LHCN-M2 (cell line): ENCODE measurements at regions not wholly inside any gene's neighbourhood (a gene's known extent, or its start where the extent isn't known, plus 50 kb on each side); places are given as distances from the start of the nearest gene placed in this dataset.

Source experiments
- DNase-seq: peaks from one replicate; pipeline ENCODE4 v3.0.0-alpha.2; 2012; ENCODE audit warnings: low read depth

- no peak for DNase-seq
Measured at GRCh38 chr9:24488896-24489295, 56.8 kb downstream of the IZUMO3 start.

GRCh38 chr9:24487946-24488345, 57.8 kb downstream of the IZUMO3 start:
- no peak for DNase-seq

- DNase-seq, result no peak
Measured at GRCh38 chr9:24487250-24487861, 58.3 kb downstream of the IZUMO3 start.

GRCh38 chr9:24479361-24480059, 66.2 kb downstream of the IZUMO3 start:
- DNase-seq, result no peak

GRCh38 chr9:24464319-24464951, 81.3 kb downstream of the IZUMO3 start:
- no peak for DNase-seq

- no peak for DNase-seq
Measured at GRCh38 chr9:24462951-24463350, 82.7 kb downstream of the IZUMO3 start.

GRCh38 chr9:24460781-24461180, 84.9 kb downstream of the IZUMO3 start:
- no peak for DNase-seq

GRCh38 chr9:24459953-24460352, 85.7 kb downstream of the IZUMO3 start:
- no peak for DNase-seq

- DNase-seq, result no peak
Measured at GRCh38 chr9:24451346-24451745, 94.4 kb downstream of the IZUMO3 start.

GRCh38 chr9:24449976-24450375, 95.7 kb downstream of the IZUMO3 start:
- DNase-seq, result no peak

- no peak for DNase-seq
Measured at GRCh38 chr9:24439456-24439855, 106.2 kb downstream of the IZUMO3 start.

GRCh38 chr9:24438876-24439275, 106.8 kb downstream of the IZUMO3 start:
- no peak for DNase-seq

GRCh38 chr9:24436761-24437160, 108.9 kb downstream of the IZUMO3 start:
- no peak for DNase-seq

GRCh38 chr9:24434183-24434582, 111.5 kb downstream of the IZUMO3 start:
- no peak for DNase-seq

- no peak for DNase-seq
Measured at GRCh38 chr9:24416136-24416535, 129.6 kb downstream of the IZUMO3 start.

- peak; percentile 0 for DNase-seq
Measured at GRCh38 chr9:24413651-24414050, 132.0 kb downstream of the IZUMO3 start.

GRCh38 chr9:24398466-24398865, 147.2 kb downstream of the IZUMO3 start:
- no peak for DNase-seq

GRCh38 chr9:24391095-24391494, 154.6 kb downstream of the IZUMO3 start:
- no peak for DNase-seq

- DNase-seq, result no peak
Measured at GRCh38 chr9:24385077-24385476, 160.6 kb downstream of the IZUMO3 start.

GRCh38 chr9:24382566-24382965, 163.1 kb downstream of the IZUMO3 start:
- no peak for DNase-seq

GRCh38 chr9:24381205-24381604, 164.5 kb downstream of the IZUMO3 start:
- DNase-seq, result no peak

- DNase-seq, result no peak
Measured at GRCh38 chr9:24359046-24359445, 186.7 kb downstream of the IZUMO3 start.

GRCh38 chr9:24351973-24352372, 193.7 kb downstream of the IZUMO3 start:
- no peak for DNase-seq
